OCI-LY3 (cell line): ENCODE measurements at regions not wholly inside any gene's neighbourhood (a gene's known extent, or its start where the extent isn't known, plus 50 kb on each side); places are given as distances from the start of the nearest gene placed in this dataset.
"Not testable (repeated sequence)": the region's sequence is repeated elsewhere in the genome, so short reads cannot be mapped to it uniquely, and the experiment has no call there.

ENCODE experiments used
- EZH2phosphoT487 ChIP-seq: fragments of 200-600 bp; shearing (Covaris generic); IDR thresholded peaks from 2 replicates; pipeline ENCODE4 v1.6.1; 2018; ENCODE audit warnings: antibody characterized with exemption, mixed run types, low read depth
- TF ChIP-seq, protein P1 (sequence below): fragments of 200-600, 300-600 bp; sonication (generic); IDR thresholded peaks from 2 replicates; pipeline ENCODE4 v1.5.1; 2014; ENCODE audit warnings: antibody characterized with exemption, low read length, low read depth

GRCh38 chr1:224841803-224842202 lies 87.7 kb upstream of the DNAH14 start:
- TF ChIP-seq, protein P1, sequence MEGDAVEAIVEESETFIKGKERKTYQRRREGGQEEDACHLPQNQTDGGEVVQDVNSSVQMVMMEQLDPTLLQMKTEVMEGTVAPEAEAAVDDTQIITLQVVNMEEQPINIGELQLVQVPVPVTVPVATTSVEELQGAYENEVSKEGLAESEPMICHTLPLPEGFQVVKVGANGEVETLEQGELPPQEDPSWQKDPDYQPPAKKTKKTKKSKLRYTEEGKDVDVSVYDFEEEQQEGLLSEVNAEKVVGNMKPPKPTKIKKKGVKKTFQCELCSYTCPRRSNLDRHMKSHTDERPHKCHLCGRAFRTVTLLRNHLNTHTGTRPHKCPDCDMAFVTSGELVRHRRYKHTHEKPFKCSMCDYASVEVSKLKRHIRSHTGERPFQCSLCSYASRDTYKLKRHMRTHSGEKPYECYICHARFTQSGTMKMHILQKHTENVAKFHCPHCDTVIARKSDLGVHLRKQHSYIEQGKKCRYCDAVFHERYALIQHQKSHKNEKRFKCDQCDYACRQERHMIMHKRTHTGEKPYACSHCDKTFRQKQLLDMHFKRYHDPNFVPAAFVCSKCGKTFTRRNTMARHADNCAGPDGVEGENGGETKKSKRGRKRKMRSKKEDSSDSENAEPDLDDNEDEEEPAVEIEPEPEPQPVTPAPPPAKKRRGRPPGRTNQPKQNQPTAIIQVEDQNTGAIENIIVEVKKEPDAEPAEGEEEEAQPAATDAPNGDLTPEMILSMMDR, result not testable (repeated sequence)
- TF ChIP-seq EZH2phosphoT487, result not testable (repeated sequence)
